ENCODE measurements at regions not wholly inside any gene's neighbourhood (a gene's known extent, or its start where the extent isn't known, plus 50 kb on each side); places are given as distances from the start of the nearest gene placed in this dataset.

- Histone ChIP-seq H3K9me3 (no peaks in the 10 kb centered on the region), H3K4me1 (no peaks in the 10 kb centered on the region), H3K27ac (no peak overlapping the region), H3K4me3 (no peak overlapping the region), H3K4me2 (no peak overlapping the region)
- TF ChIP-seq HOXA7 (CRISPR knock-in tag; IDR thresholded peaks at IDR 0.05) (no peak), ZNF302 (CRISPR knock-in tag; IDR thresholded peaks at IDR 0.05) (no peak), ESRRA (IDR thresholded peaks at IDR 0.05; ENCODE audit: borderline replicate concordance, low read length) (no peak), HDAC2 (IDR thresholded peaks at IDR 0.05) (no peak), POLR2AphosphoS2 (conservative IDR thresholded peaks at IDR 0.05; ENCODE audit: low read length) (no peak), SREBF2 (IDR thresholded peaks at IDR 0.05) (no peak), RAD21 (conservative IDR thresholded peaks at IDR 0.05 in 1 of 2, IDR thresholded peaks at IDR 0.05 in 1 of 2) (no peak), USF2 (IDR thresholded peaks at IDR 0.05) (no peak), RARB (CRISPR knock-in tag; IDR thresholded peaks at IDR 0.05) (no peak), BHLHE40 (IDR thresholded peaks at IDR 0.05; ENCODE audit: low read depth, low read length) (no peak), NR3C1 (IDR thresholded peaks at IDR 0.05) (no peak), ZSCAN20 (CRISPR knock-in tag; IDR thresholded peaks at IDR 0.05) (no peak), CHD2 (IDR thresholded peaks at IDR 0.05; ENCODE audit: low read length, partially characterized antibody) (no peak), EP300 (IDR thresholded peaks at IDR 0.05) (no peak), FOXS1 (CRISPR knock-in tag; IDR thresholded peaks at IDR 0.05) (no peak), JUNB (IDR thresholded peaks at IDR 0.05) (no peak)
- TF ChIP-seq, protein P1, sequence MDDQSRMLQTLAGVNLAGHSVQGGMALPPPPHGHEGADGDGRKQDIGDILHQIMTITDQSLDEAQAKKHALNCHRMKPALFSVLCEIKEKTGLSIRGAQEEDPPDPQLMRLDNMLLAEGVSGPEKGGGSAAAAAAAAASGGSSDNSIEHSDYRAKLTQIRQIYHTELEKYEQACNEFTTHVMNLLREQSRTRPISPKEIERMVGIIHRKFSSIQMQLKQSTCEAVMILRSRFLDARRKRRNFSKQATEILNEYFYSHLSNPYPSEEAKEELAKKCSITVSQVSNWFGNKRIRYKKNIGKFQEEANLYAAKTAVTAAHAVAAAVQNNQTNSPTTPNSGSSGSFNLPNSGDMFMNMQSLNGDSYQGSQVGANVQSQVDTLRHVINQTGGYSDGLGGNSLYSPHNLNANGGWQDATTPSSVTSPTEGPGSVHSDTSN (IDR thresholded peaks at IDR 0.05): no peak
- TF ChIP-seq, protein P2, sequence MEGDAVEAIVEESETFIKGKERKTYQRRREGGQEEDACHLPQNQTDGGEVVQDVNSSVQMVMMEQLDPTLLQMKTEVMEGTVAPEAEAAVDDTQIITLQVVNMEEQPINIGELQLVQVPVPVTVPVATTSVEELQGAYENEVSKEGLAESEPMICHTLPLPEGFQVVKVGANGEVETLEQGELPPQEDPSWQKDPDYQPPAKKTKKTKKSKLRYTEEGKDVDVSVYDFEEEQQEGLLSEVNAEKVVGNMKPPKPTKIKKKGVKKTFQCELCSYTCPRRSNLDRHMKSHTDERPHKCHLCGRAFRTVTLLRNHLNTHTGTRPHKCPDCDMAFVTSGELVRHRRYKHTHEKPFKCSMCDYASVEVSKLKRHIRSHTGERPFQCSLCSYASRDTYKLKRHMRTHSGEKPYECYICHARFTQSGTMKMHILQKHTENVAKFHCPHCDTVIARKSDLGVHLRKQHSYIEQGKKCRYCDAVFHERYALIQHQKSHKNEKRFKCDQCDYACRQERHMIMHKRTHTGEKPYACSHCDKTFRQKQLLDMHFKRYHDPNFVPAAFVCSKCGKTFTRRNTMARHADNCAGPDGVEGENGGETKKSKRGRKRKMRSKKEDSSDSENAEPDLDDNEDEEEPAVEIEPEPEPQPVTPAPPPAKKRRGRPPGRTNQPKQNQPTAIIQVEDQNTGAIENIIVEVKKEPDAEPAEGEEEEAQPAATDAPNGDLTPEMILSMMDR (IDR thresholded peaks at IDR 0.05): no peak
- TF ChIP-seq, protein P3, sequence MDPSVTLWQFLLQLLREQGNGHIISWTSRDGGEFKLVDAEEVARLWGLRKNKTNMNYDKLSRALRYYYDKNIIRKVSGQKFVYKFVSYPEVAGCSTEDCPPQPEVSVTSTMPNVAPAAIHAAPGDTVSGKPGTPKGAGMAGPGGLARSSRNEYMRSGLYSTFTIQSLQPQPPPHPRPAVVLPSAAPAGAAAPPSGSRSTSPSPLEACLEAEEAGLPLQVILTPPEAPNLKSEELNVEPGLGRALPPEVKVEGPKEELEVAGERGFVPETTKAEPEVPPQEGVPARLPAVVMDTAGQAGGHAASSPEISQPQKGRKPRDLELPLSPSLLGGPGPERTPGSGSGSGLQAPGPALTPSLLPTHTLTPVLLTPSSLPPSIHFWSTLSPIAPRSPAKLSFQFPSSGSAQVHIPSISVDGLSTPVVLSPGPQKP (IDR thresholded peaks at IDR 0.05; ENCODE audit: low read depth, low read length): no peak
- POLR2A ChIA-PET: no interaction called here
- WGBS (ENCODE audit: missing lambda C conversion rate): 19% methylated on average over 2 of the region's 2 CpGs
- CTCF ChIA-PET: no interaction called here
- ATAC-seq (no peak), DNase-seq (ENCODE audit: low read depth in 1 of 2, low spot score in 1 of 2) (no peak), FAIRE-seq (no peak)
Measured at GRCh38 chr16:54490112-54490488, 203.5 kb upstream of the IRX3 start.

DNA sequence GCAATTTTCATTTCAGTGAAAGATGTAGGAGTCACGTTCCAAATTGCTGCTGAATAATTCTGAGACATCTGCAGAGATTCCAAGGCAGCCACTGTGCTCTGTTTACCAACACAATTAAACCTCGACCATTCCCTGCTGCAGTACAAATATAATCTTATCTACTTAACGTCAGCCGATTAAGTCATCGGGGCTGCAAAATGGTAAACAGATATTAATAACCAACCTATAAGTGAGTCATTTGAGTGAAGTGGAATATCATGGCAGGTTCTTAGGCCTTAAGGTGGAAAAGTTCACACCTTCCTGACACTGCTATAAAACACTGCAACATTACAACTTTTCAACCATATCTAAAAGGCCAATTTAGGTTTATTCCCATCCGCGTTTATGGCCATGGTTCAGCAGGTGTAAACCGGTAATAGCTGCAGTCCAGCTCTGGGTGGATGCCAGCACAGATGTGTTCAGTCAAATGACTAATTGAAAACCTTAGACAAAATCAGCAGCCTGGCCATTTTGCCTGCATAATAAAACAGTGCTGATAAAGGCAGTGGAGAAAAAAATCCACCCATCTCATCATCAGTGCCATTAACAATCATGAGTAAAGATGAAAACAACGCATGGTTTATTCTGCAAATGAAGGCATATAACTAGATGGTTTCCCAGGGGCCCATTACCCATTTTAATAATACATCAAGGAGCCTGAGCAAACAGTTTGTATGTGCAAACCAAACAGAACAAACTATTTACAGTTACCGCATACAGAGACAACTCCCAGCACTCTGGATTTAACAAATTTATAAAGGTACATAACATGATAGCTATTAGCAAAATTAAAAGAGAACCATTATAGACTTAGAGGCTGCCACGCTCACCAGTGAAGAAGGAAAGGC lies 202.9 kb upstream of the IRX3 start:
- TF ChIP-seq FOSL2 (IDR thresholded peaks at IDR 0.05) (no peak), FOSL2 (CRISPR knock-in tag; IDR thresholded peaks at IDR 0.05) (0 out of 2 replicates have a peak, but pooled peaks have one; percentile 13), ESRRA (IDR thresholded peaks at IDR 0.05; ENCODE audit: borderline replicate concordance, low read length) (no peak)
- Histone ChIP-seq H3K27ac (no peak overlapping the region), H3K4me3 (no peak overlapping the region), H3K4me1 (no peaks in the 10 kb centered on the region), H3K9me3 (no peaks in the 10 kb centered on the region), H3K4me2 (no peak overlapping the region)
- ChIA-PET POLR2A (no interaction called here), CTCF (no interaction called here)
- FAIRE-seq (no peak), ATAC-seq (no peak), DNase-seq (ENCODE audit: low read depth in 1 of 2, low spot score in 1 of 2) (peak in 1 of 2 experiments; percentile 26)
- WGBS (ENCODE audit: missing lambda C conversion rate): 32% methylated on average over 11 of the region's 11 CpGs

Data from A549 (cell line).